Psoas muscle (tissue), 7 donors: ENCODE measurements at regions not wholly inside any gene's neighbourhood (a gene's known extent, or its start where the extent isn't known, plus 50 kb on each side); places are given as distances from the start of the nearest gene placed in this dataset.

ENCODE experiments used
- ATAC-seq, 4 donors: fragments of 200-7000 bp; cut with Tn5 transposase; one replicate each; pipeline ENCODE4 v1.9.1; 2020; ENCODE audit warnings: moderate library complexity in 3 of 4, mild to moderate bottlenecking in 2 of 4
- DNase-seq, 2 donors: peaks; one replicate each; pipeline ENCODE4 v3.0.0-alpha.2; 2020
- H3K27ac ChIP-seq: fragments of 200-600 bp; one replicate; pipeline ENCODE4 v1.8.0; 2022
- H3K27me3 ChIP-seq, 3 donors: fragments of 200-600 bp in 1 of 3; one replicate each; pipeline versions ENCODE4 v1.6.1 to v1.8.0; 2013 to 2022; ENCODE audit warnings: low read length in 2 of 3, mild to moderate bottlenecking in 2 of 3, moderate library complexity in 1 of 3; ENCODE audit not compliant: insufficient read depth in 3 of 3
- H3K36me3 ChIP-seq, 2 donors: fragments of 200-600 bp in 1 of 2; one replicate each; pipeline versions ENCODE4 v1.6.1 to v1.8.0; 2013 to 2022; ENCODE audit warnings: low read depth in 1 of 2, mild to moderate bottlenecking in 1 of 2, moderate library complexity in 1 of 2; ENCODE audit not compliant: insufficient read depth in 1 of 2
- H3K4me1 ChIP-seq: fragments of 200-600 bp; one replicate; pipeline ENCODE4 v1.8.0; 2022
- H3K4me3 ChIP-seq: fragments of 200-600 bp; one replicate; pipeline ENCODE4 v1.8.0; 2022; ENCODE audit warnings: mild to moderate bottlenecking
- H3K9me3 ChIP-seq: fragments of 200-600 bp; one replicate; pipeline ENCODE4 v1.8.0; 2022
- CTCF ChIP-seq: fragments of 200-600 bp; IDR thresholded peaks from one replicate; pipeline ENCODE4 v1.8.0; 2022; ENCODE audit warnings: antibody characterized with exemption
- WGBS, 3 donors: extraction: QIAGEN DNeasy Blood & Tissue Kit; methylation state at CpG; one replicate each; pipeline versions ENCODE4 v1.1.6 to v1.1.7; 2013; 5-methylcytosine and 5-hydroxymethylcytosine counted together
- intact Hi-C, 2 donors: fragments of 100-400 bp; cut with DNase I; formaldehyde crosslinking; loops; one replicate each; pipeline versions ENCODE4 v1.11.0 to v1.14.2; 2022
- donor health status: healthy with polysubstance abuse.
- donor health status: DM: no; HTN: no; CAD: no; lungs with moderate emphysema.
- donor health status: Bipolar disorder and iron deficiency.
- donor health status: healthy.
- donor health status: DM: yes; HTN: yes; CAD: no.
- donor health status: DM: no; HTN: no; CAD: no.
- donor health status: DM: yes; HTN: yes; CAD: no.

- no peaks in the 10 kb centered on the region for H3K4me1 ChIP-seq
- DNase-seq (no peak), ATAC-seq (no peak)
- H3K27ac ChIP-seq: no peak overlapping the region
- intact Hi-C loops: no loop called here
- 60 to 85% (median 73%) methylated on average over 1 of the region's 1 CpG for WGBS, 3 donors
- H3K4me3 ChIP-seq: no peak overlapping the region
- H3K36me3 ChIP-seq: no peaks in the 10 kb centered on the region
- no peak for TF ChIP-seq CTCF
- no peaks in the 10 kb centered on the region for H3K27me3 ChIP-seq
- H3K9me3 ChIP-seq: no peaks in the 10 kb centered on the region
Observed at GRCh38 chr2:221129657-221130056, 442.4 kb downstream of the EPHA4 start.

GRCh38 chr2:221130431-221130830 is 441.7 kb downstream of the EPHA4 start:
- H3K27ac ChIP-seq: no peak overlapping the region
- no peak for ATAC-seq
- no peaks in the 10 kb centered on the region for H3K9me3 ChIP-seq
- no peak for DNase-seq
- intact Hi-C loops: no loop called here
- TF ChIP-seq CTCF: no peak
- H3K36me3 ChIP-seq: no peaks in the 10 kb centered on the region
- H3K4me3 ChIP-seq: no peak overlapping the region
- 52 to 64% (median 63%) methylated on average over 1 of the region's 1 CpG for WGBS, 3 donors
- H3K4me1 ChIP-seq: no peaks in the 10 kb centered on the region
- no peaks in the 10 kb centered on the region for H3K27me3 ChIP-seq

- intact Hi-C loops: no loop called here
- ATAC-seq (no peak), DNase-seq (no peak)
- no peak overlapping the region for H3K4me3 ChIP-seq
- H3K4me1 ChIP-seq: no peaks in the 10 kb centered on the region
- TF ChIP-seq CTCF: no peak
- no peaks in the 10 kb centered on the region for H3K27me3 ChIP-seq
- no peaks in the 10 kb centered on the region for H3K36me3 ChIP-seq
- H3K27ac ChIP-seq: no peak overlapping the region
- no peaks in the 10 kb centered on the region for H3K9me3 ChIP-seq
- WGBS, 3 donors: 49 to 62% (median 56%) methylated on average over 2 of the region's 2 CpGs
Observed at GRCh38 chr2:221133941-221134340, 438.2 kb downstream of the EPHA4 start.

- no peak for DNase-seq
- H3K4me3 ChIP-seq: no peak overlapping the region
- H3K9me3 ChIP-seq: no peaks in the 10 kb centered on the region
- WGBS, 3 donors: 97 to 99% (median 98%) methylated on average over 3 of the region's 3 CpGs
- intact Hi-C loops: no loop called here
- no peaks in the 10 kb centered on the region for H3K27me3 ChIP-seq
- TF ChIP-seq CTCF: no peak
- H3K27ac ChIP-seq: no peak overlapping the region
- ATAC-seq: no peak
- no peaks in the 10 kb centered on the region for H3K4me1 ChIP-seq
- no peaks in the 10 kb centered on the region for H3K36me3 ChIP-seq
Observed at GRCh38 chr2:221134718-221135117, 437.4 kb downstream of the EPHA4 start.

- no peak overlapping the region for H3K4me3 ChIP-seq
- no peak for DNase-seq
- H3K4me1 ChIP-seq: no peaks in the 10 kb centered on the region
- no peaks in the 10 kb centered on the region for H3K9me3 ChIP-seq
- intact Hi-C loops: no loop called here
- no peak for TF ChIP-seq CTCF
- H3K27me3 ChIP-seq: no peaks in the 10 kb centered on the region
- H3K36me3 ChIP-seq: no peaks in the 10 kb centered on the region
- no peak overlapping the region for H3K27ac ChIP-seq
- 70 to 84% (median 75%) methylated on average over 1 of the region's 1 CpG for WGBS, 3 donors
- ATAC-seq: no peak
Observed at GRCh38 chr2:221135699-221136098, 436.4 kb downstream of the EPHA4 start.
